ENCODE measurements at regions not wholly inside any gene's neighbourhood (a gene's known extent, or its start where the extent isn't known, plus 50 kb on each side); places are given as distances from the start of the nearest gene placed in this dataset.

DNA sequence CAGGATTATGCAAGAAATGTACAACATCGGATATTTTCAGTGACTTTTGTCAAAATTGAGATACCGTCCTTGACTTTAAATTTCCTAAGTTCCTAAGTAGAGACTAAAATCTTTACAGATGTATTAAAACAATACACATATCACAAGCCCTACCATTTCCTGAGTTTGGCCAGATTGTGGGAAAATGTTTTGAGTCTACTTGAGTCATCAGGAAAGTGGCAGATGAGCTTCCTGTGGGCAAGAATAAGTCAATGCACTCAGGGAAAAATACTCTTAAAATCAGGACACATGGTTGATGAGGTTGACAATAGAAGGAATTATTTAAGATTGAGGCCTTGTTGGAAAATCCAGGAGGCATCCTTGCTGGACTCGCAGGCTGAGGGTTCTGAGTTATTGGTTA is 162.5 kb downstream of the SNX10 start:
- TF ChIP-seq TCF12 (IDR thresholded peaks at IDR 0.05; ENCODE audit: low read depth) (no peak), EGR1 (IDR thresholded peaks at IDR 0.05) (no peak), ZBTB7A (IDR thresholded peaks at IDR 0.05; ENCODE audit: low read depth) (no peak), CREB1 (IDR thresholded peaks at IDR 0.05; ENCODE audit: low read depth) (no peak), TEAD4 (IDR thresholded peaks at IDR 0.05) (no peak), CEBPB (IDR thresholded peaks at IDR 0.05) (no peak), RAD21 (IDR thresholded peaks at IDR 0.05; ENCODE audit: low read depth) (no peak), EP300 (IDR thresholded peaks at IDR 0.05; ENCODE audit: borderline replicate concordance) (no peak), MAX (IDR thresholded peaks at IDR 0.05) (no peak), NFIC (IDR thresholded peaks at IDR 0.05) (no peak), FOXM1 (IDR thresholded peaks at IDR 0.05; ENCODE audit: borderline replicate concordance, low read depth) (no peak), USF1 (IDR thresholded peaks at IDR 0.05) (no peak), TAF1 (IDR thresholded peaks at IDR 0.05; ENCODE audit: low read depth) (no peak)
- TF ChIP-seq, protein P1, sequence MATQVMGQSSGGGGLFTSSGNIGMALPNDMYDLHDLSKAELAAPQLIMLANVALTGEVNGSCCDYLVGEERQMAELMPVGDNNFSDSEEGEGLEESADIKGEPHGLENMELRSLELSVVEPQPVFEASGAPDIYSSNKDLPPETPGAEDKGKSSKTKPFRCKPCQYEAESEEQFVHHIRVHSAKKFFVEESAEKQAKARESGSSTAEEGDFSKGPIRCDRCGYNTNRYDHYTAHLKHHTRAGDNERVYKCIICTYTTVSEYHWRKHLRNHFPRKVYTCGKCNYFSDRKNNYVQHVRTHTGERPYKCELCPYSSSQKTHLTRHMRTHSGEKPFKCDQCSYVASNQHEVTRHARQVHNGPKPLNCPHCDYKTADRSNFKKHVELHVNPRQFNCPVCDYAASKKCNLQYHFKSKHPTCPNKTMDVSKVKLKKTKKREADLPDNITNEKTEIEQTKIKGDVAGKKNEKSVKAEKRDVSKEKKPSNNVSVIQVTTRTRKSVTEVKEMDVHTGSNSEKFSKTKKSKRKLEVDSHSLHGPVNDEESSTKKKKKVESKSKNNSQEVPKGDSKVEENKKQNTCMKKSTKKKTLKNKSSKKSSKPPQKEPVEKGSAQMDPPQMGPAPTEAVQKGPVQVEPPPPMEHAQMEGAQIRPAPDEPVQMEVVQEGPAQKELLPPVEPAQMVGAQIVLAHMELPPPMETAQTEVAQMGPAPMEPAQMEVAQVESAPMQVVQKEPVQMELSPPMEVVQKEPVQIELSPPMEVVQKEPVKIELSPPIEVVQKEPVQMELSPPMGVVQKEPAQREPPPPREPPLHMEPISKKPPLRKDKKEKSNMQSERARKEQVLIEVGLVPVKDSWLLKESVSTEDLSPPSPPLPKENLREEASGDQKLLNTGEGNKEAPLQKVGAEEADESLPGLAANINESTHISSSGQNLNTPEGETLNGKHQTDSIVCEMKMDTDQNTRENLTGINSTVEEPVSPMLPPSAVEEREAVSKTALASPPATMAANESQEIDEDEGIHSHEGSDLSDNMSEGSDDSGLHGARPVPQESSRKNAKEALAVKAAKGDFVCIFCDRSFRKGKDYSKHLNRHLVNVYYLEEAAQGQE (IDR thresholded peaks at IDR 0.05; ENCODE audit: low read depth) = no peak

Measured in Ishikawa (cell line).